GM12878 (cell line): ENCODE measurements at regions not wholly inside any gene's neighbourhood (a gene's known extent, or its start where the extent isn't known, plus 50 kb on each side); places are given as distances from the start of the nearest gene placed in this dataset.

Source experiments
- BACH1 ChIP-seq: fragments of 450-650 bp; IDR thresholded peaks from 2 replicates; pipeline ENCODE4 v1.6.1; 2017; ENCODE audit warnings: mild to moderate bottlenecking, borderline replicate concordance
- BHLHE40 ChIP-seq, 2 experiments: fragments of 450-650 bp in 1 of 2; IDR thresholded peaks; 2 replicates each; pipeline ENCODE4 v1.6.1; 2011 to 2017; ENCODE audit warnings: low read depth in 2 of 2, borderline replicate concordance in 1 of 2, improper control_type of control experiment in 1 of 2, low read length in 1 of 2, mild to moderate bottlenecking in 1 of 2
- CEBPB ChIP-seq, 2 experiments: fragments of 150-350 bp in 1 of 2; IDR thresholded peaks; 2 replicates each; pipeline ENCODE4 v1.6.1; 2012 to 2014; ENCODE audit warnings: low read depth in 2 of 2, low read length in 2 of 2, borderline replicate concordance in 1 of 2, inconsistent platforms in 1 of 2
- DPF2 ChIP-seq: fragments of 450-650 bp; IDR thresholded peaks from 2 replicates; pipeline ENCODE4 v1.6.1; 2017; ENCODE audit warnings: mild to moderate bottlenecking
- EED ChIP-seq: sonication (generic); IDR thresholded peaks from 2 replicates; pipeline ENCODE4 v1.6.1; 2016; ENCODE audit warnings: antibody characterized with exemption, low read depth
- EGR1 ChIP-seq, 2 experiments: IDR thresholded peaks; 1 replicate in 1 of 2; 2 replicates in 1 of 2; pipeline ENCODE4 v1.6.1; 2011 to 2012; ENCODE audit warnings: low read depth in 2 of 2, low read length in 2 of 2, borderline replicate concordance in 1 of 2, mild to moderate bottlenecking in 1 of 2, moderate library complexity in 1 of 2
- EZH2 ChIP-seq: IDR thresholded peaks from 2 replicates; pipeline ENCODE4 v1.6.1; 2012; ENCODE audit warnings: low read depth, mild to moderate bottlenecking, control low read depth, inconsistent platforms, low read length, borderline replicate concordance; ENCODE audit not compliant: control insufficient read depth
- FOXK2 ChIP-seq: fragments of 450-650 bp; IDR thresholded peaks from 2 replicates; pipeline ENCODE4 v1.6.1; 2017; ENCODE audit warnings: mild to moderate bottlenecking, moderate library complexity
- FOXM1 ChIP-seq: IDR thresholded peaks from 2 replicates; pipeline ENCODE4 v1.6.1; 2012; ENCODE audit warnings: low read depth, mild to moderate bottlenecking, inconsistent platforms, low read length, moderate library complexity
- HDGF ChIP-seq: fragments of 450-650 bp; IDR thresholded peaks from 2 replicates; pipeline ENCODE4 v1.6.1; 2016; ENCODE audit warnings: antibody characterized with exemption
- MTA2 ChIP-seq: fragments of 450-650 bp; IDR thresholded peaks from 2 replicates; pipeline ENCODE4 v1.6.1; 2016; ENCODE audit warnings: low read depth, mild to moderate bottlenecking, moderate library complexity
- MYB ChIP-seq: fragments of 150-350 bp; IDR thresholded peaks from 2 replicates; pipeline ENCODE4 v1.6.1; 2014; ENCODE audit warnings: mild to moderate bottlenecking, low read depth, low read length, borderline replicate concordance
- PAX8 ChIP-seq: fragments of 450-650 bp; IDR thresholded peaks from 2 replicates; pipeline ENCODE4 v1.6.1; 2017; ENCODE audit warnings: mild to moderate bottlenecking, moderate library complexity
- RCOR1 ChIP-seq: conservative IDR thresholded peaks from 2 replicates; pipeline ENCODE4 v1.6.1; 2012; ENCODE audit warnings: low read depth, low read length, improper control_type of control experiment
- RELA ChIP-seq: fragments of 450-650 bp; IDR thresholded peaks from 2 replicates; pipeline ENCODE4 v1.8.0; 2014; ENCODE audit warnings: borderline replicate concordance; ENCODE audit not compliant: partially characterized antibody
- SIN3A ChIP-seq: IDR thresholded peaks from 2 replicates; pipeline ENCODE4 v1.6.1; 2012; ENCODE audit warnings: low read depth, low read length, improper control_type of control experiment
- SIX5 ChIP-seq: IDR thresholded peaks from 2 replicates; pipeline ENCODE4 v1.6.1; 2011; ENCODE audit warnings: mild to moderate bottlenecking, low read depth, low read length, moderate library complexity; ENCODE audit not compliant: severe bottlenecking
- TARDBP ChIP-seq: IDR thresholded peaks from 2 replicates; pipeline ENCODE4 v1.6.1; 2016; ENCODE audit warnings: borderline replicate concordance
- WRNIP1 ChIP-seq: IDR thresholded peaks from 2 replicates; pipeline ENCODE4 v1.6.1; 2011; ENCODE audit warnings: low read depth, low read length, improper control_type of control experiment, borderline replicate concordance
- ZZZ3 ChIP-seq: IDR thresholded peaks from 2 replicates; pipeline ENCODE4 v1.6.1; 2011; ENCODE audit warnings: low read depth; ENCODE audit not compliant: control insufficient read depth, insufficient read length
- TF ChIP-seq, protein P1 (sequence below): IDR thresholded peaks from 2 replicates; pipeline ENCODE4 v1.6.1; 2012; ENCODE audit warnings: low read depth, low read length, improper control_type of control experiment
- TF ChIP-seq, protein P2 (sequence below): fragments of 150-350 bp; IDR thresholded peaks from 2 replicates; pipeline ENCODE4 v1.6.1; 2014; ENCODE audit warnings: mild to moderate bottlenecking, low read depth, low read length
- TF ChIP-seq, protein P3 (sequence below): fragments of 450-650 bp; IDR thresholded peaks from 2 replicates; pipeline ENCODE4 v1.6.1; 2014; ENCODE audit warnings: mild to moderate bottlenecking
- TF ChIP-seq, protein P4 (sequence below): fragments of 450-650 bp; IDR thresholded peaks from 2 replicates; pipeline ENCODE4 v1.6.1; 2016; ENCODE audit warnings: mild to moderate bottlenecking
- TF ChIP-seq, protein P5 (sequence below): IDR thresholded peaks from 2 replicates; pipeline ENCODE4 v1.6.1; 2012; ENCODE audit warnings: low read depth, low read length, improper control_type of control experiment

DNA sequence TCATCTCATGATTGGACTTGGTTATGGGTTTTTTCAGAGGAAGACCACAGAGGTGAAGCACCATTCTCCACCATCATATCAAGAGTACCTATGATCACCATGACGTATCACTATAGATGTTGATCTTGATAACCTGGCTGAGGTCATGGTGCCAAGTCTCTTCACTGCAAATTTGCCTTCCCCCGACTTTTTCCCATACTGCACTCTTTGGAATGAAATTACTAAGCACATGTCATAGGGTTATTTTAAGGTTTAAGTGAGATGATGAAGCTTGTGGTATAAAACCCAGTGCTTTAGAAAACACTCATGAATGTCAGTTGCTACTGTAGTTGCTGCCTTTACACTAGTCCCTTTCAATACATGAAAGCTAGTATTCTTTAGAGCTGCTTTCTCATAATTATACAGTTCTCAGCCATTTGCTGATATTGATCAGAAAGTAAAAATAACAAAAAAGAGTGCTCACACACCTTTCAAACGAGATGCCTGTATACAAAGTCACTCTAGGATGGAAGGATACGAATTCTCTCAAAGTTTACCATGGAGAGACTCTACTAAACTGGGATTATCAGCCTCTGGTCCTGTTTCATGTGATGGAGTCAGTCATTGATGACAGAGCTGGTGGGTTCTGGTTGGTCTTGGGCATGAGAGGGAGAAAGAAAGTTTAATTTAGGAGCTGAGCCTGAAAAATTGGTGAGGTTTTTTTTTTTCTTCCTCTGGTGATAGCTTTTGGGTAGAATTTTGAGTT is 228.1 kb downstream of the PRL start (continued):
- TF ChIP-seq, protein P1, sequence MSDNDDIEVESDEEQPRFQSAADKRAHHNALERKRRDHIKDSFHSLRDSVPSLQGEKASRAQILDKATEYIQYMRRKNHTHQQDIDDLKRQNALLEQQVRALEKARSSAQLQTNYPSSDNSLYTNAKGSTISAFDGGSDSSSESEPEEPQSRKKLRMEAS = no peak
- no peak for TF ChIP-seq CEBPB (IDR thresholded peaks at IDR 0.05; ENCODE audit: borderline replicate concordance in 1 of 2, low read depth in 2 of 2, low read length in 2 of 2)
- TF ChIP-seq, protein P2, sequence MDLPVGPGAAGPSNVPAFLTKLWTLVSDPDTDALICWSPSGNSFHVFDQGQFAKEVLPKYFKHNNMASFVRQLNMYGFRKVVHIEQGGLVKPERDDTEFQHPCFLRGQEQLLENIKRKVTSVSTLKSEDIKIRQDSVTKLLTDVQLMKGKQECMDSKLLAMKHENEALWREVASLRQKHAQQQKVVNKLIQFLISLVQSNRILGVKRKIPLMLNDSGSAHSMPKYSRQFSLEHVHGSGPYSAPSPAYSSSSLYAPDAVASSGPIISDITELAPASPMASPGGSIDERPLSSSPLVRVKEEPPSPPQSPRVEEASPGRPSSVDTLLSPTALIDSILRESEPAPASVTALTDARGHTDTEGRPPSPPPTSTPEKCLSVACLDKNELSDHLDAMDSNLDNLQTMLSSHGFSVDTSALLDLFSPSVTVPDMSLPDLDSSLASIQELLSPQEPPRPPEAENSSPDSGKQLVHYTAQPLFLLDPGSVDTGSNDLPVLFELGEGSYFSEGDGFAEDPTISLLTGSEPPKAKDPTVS = no peak
- no peak for TF ChIP-seq FOXK2
- no peak for TF ChIP-seq RELA
- TF ChIP-seq DPF2 = peak; percentile 63; the same call in 1 of the 2 replicates
- peak; percentile 24 to 25; a peak in 2 of 4 replicates for TF ChIP-seq BHLHE40 (IDR thresholded peaks at IDR 0.05; ENCODE audit: borderline replicate concordance in 1 of 2, low read depth in 2 of 2, low read length in 1 of 2)
- TF ChIP-seq EZH2 = no peak
- TF ChIP-seq, protein P3, sequence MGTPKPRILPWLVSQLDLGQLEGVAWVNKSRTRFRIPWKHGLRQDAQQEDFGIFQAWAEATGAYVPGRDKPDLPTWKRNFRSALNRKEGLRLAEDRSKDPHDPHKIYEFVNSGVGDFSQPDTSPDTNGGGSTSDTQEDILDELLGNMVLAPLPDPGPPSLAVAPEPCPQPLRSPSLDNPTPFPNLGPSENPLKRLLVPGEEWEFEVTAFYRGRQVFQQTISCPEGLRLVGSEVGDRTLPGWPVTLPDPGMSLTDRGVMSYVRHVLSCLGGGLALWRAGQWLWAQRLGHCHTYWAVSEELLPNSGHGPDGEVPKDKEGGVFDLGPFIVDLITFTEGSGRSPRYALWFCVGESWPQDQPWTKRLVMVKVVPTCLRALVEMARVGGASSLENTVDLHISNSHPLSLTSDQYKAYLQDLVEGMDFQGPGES = no peak
- no peak for TF ChIP-seq HDGF
- TF ChIP-seq TARDBP = no peak
- TF ChIP-seq, protein P4, sequence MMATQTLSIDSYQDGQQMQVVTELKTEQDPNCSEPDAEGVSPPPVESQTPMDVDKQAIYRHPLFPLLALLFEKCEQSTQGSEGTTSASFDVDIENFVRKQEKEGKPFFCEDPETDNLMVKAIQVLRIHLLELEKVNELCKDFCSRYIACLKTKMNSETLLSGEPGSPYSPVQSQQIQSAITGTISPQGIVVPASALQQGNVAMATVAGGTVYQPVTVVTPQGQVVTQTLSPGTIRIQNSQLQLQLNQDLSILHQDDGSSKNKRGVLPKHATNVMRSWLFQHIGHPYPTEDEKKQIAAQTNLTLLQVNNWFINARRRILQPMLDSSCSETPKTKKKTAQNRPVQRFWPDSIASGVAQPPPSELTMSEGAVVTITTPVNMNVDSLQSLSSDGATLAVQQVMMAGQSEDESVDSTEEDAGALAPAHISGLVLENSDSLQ = no peak
- TF ChIP-seq WRNIP1 = no peak
- TF ChIP-seq EED = peak; percentile 95
- TF ChIP-seq PAX8 = no peak
- no peak for TF ChIP-seq SIX5
- no peak for TF ChIP-seq EGR1 (IDR thresholded peaks at IDR 0.05; ENCODE audit: borderline replicate concordance in 1 of 2, low read depth in 2 of 2, low read length in 2 of 2)
- no peak for TF ChIP-seq SIN3A
- no peak for TF ChIP-seq ZZZ3
- TF ChIP-seq MYB = no peak
- TF ChIP-seq, protein P5, sequence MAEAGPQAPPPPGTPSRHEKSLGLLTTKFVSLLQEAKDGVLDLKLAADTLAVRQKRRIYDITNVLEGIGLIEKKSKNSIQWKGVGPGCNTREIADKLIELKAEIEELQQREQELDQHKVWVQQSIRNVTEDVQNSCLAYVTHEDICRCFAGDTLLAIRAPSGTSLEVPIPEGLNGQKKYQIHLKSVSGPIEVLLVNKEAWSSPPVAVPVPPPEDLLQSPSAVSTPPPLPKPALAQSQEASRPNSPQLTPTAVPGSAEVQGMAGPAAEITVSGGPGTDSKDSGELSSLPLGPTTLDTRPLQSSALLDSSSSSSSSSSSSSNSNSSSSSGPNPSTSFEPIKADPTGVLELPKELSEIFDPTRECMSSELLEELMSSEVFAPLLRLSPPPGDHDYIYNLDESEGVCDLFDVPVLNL = no peak
- peak; percentile 89; the same call in 1 of the 2 replicates for TF ChIP-seq FOXM1
- no peak for TF ChIP-seq RCOR1
- no peak for TF ChIP-seq BACH1
- peak; percentile 74 for TF ChIP-seq MTA2
